Psoas muscle (tissue), 7 donors: ENCODE measurements at regions not wholly inside any gene's neighbourhood (a gene's known extent, or its start where the extent isn't known, plus 50 kb on each side); places are given as distances from the start of the nearest gene placed in this dataset.

Experiments
- ATAC-seq, 4 donors: fragments of 200-7000 bp; cut with Tn5 transposase; one replicate each; pipeline ENCODE4 v1.9.1; 2020; ENCODE audit warnings: moderate library complexity in 3 of 4, mild to moderate bottlenecking in 2 of 4
- DNase-seq, 2 donors: peaks; one replicate each; pipeline ENCODE4 v3.0.0-alpha.2; 2020
- H3K27ac ChIP-seq: fragments of 200-600 bp; one replicate; pipeline ENCODE4 v1.8.0; 2022
- H3K27me3 ChIP-seq, 3 donors: fragments of 200-600 bp in 1 of 3; one replicate each; pipeline versions ENCODE4 v1.6.1 to v1.8.0; 2013 to 2022; ENCODE audit warnings: low read length in 2 of 3, mild to moderate bottlenecking in 2 of 3, moderate library complexity in 1 of 3; ENCODE audit not compliant: insufficient read depth in 3 of 3
- H3K36me3 ChIP-seq, 2 donors: fragments of 200-600 bp in 1 of 2; one replicate each; pipeline versions ENCODE4 v1.6.1 to v1.8.0; 2013 to 2022; ENCODE audit warnings: low read depth in 1 of 2, mild to moderate bottlenecking in 1 of 2, moderate library complexity in 1 of 2; ENCODE audit not compliant: insufficient read depth in 1 of 2
- H3K4me1 ChIP-seq: fragments of 200-600 bp; one replicate; pipeline ENCODE4 v1.8.0; 2022
- H3K4me3 ChIP-seq: fragments of 200-600 bp; one replicate; pipeline ENCODE4 v1.8.0; 2022; ENCODE audit warnings: mild to moderate bottlenecking
- H3K9me3 ChIP-seq: fragments of 200-600 bp; one replicate; pipeline ENCODE4 v1.8.0; 2022
- WGBS, 3 donors: extraction: QIAGEN DNeasy Blood & Tissue Kit; methylation state at CpG; one replicate each; pipeline versions ENCODE4 v1.1.6 to v1.1.7; 2013; 5-methylcytosine and 5-hydroxymethylcytosine counted together
- intact Hi-C, 2 donors: fragments of 100-400 bp; cut with DNase I; formaldehyde crosslinking; loops; one replicate each; pipeline versions ENCODE4 v1.11.0 to v1.14.2; 2022
- TF ChIP-seq, protein P1 (sequence below): fragments of 200-600 bp; IDR thresholded peaks from one replicate; pipeline ENCODE4 v1.8.0; 2022; ENCODE audit warnings: antibody characterized with exemption
- donor health status: healthy with polysubstance abuse.
- donor health status: DM: no; HTN: no; CAD: no; lungs with moderate emphysema.
- donor health status: Bipolar disorder and iron deficiency.
- donor health status: healthy.
- donor health status: DM: yes; HTN: yes; CAD: no.
- donor health status: DM: no; HTN: no; CAD: no.
- donor health status: DM: yes; HTN: yes; CAD: no.

DNA sequence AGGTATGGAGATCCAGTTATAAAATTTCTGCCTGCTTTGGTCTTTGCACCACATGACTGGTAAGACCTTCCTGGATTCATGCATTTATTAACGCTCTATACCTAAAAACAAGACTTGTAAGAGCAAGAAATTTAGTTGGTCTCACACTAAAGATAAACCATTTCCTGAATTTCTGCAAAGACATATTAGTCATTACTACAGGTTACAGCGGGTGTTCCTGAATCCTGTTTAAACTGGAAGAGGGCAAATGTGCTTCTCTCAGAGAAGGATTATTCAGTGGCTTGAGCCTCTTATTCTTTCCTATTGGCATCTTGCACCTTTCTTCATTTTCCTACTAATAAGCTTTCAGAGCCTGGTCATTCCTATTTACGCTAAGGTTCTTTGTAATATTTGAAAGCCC is 397.6 kb upstream of the TENM3 start:
- H3K27me3 ChIP-seq, result no peaks in the 10 kb centered on the region
- intact Hi-C loops, result no loop called here
- ATAC-seq, result no peak
- no peaks in the 10 kb centered on the region for H3K36me3 ChIP-seq
- TF ChIP-seq, protein P1, sequence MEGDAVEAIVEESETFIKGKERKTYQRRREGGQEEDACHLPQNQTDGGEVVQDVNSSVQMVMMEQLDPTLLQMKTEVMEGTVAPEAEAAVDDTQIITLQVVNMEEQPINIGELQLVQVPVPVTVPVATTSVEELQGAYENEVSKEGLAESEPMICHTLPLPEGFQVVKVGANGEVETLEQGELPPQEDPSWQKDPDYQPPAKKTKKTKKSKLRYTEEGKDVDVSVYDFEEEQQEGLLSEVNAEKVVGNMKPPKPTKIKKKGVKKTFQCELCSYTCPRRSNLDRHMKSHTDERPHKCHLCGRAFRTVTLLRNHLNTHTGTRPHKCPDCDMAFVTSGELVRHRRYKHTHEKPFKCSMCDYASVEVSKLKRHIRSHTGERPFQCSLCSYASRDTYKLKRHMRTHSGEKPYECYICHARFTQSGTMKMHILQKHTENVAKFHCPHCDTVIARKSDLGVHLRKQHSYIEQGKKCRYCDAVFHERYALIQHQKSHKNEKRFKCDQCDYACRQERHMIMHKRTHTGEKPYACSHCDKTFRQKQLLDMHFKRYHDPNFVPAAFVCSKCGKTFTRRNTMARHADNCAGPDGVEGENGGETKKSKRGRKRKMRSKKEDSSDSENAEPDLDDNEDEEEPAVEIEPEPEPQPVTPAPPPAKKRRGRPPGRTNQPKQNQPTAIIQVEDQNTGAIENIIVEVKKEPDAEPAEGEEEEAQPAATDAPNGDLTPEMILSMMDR, result no peak
- H3K4me3 ChIP-seq, result no peak overlapping the region
- no peaks in the 10 kb centered on the region for H3K9me3 ChIP-seq
- 93 to 96% (median 94%) methylated on average over 3 of the region's 3 CpGs for WGBS, 3 donors
- H3K4me1 ChIP-seq, result no peaks in the 10 kb centered on the region
- no peak overlapping the region for H3K27ac ChIP-seq
- DNase-seq, result no peak

GRCh38 chr4:181846934-181847333 is 396.3 kb upstream of the TENM3 start:
- DNase-seq, result no peak
- intact Hi-C loops, result no loop called here
- WGBS, 3 donors, result 58 to 60% (median 59%) methylated on average over 4 of the region's 4 CpGs
- no peak for ATAC-seq
- Histone ChIP-seq H3K9me3 (no peaks in the 10 kb centered on the region), H3K4me1 (no peaks in the 10 kb centered on the region), H3K27me3 (no peaks in the 10 kb centered on the region), H3K27ac (no peak overlapping the region), H3K36me3 (no peaks in the 10 kb centered on the region), H3K4me3 (no peak overlapping the region)
- TF ChIP-seq, protein P1, result no peak

DNA sequence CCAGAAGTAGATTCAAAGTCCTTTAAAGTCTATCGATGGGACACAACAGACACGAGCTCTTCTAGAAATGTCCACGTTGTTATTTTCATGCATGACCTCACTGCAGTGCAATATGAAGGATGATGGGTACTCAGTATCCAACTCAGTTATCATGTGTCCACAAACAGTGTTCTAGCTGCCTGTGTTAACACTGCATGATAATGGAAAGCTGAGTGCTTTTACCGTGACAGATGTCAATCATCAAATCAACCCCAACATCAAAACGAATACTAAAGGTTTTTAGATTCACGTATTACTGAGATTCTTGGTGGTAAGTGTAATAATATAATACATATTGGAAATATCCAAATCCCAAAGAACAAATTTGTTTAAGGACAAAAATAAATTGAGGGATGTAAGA is 394.8 kb upstream of the TENM3 start:
- intact Hi-C loops, result no loop called here
- ATAC-seq, result no peak
- 84 to 91% (median 88%) methylated on average over 6 of the region's 6 CpGs for WGBS, 3 donors

GRCh38 chr4:181849472-181849871 is 393.7 kb upstream of the TENM3 start:
- no peaks in the 10 kb centered on the region for H3K9me3 ChIP-seq
- ATAC-seq (no peak), DNase-seq (no peak)
- no peaks in the 10 kb centered on the region for H3K27me3 ChIP-seq
- no peak overlapping the region for H3K27ac ChIP-seq
- H3K4me1 ChIP-seq, result no peaks in the 10 kb centered on the region
- no peak overlapping the region for H3K4me3 ChIP-seq
- 66 to 73% (median 71%) methylated on average over 2 of the region's 2 CpGs for WGBS, 3 donors
- H3K36me3 ChIP-seq, result no peaks in the 10 kb centered on the region
- intact Hi-C loops, result no loop called here
- TF ChIP-seq, protein P1, result no peak

More for the DNA sequence above, 394.8 kb upstream of the TENM3 start:
- Histone ChIP-seq H3K4me1 (no peaks in the 10 kb centered on the region), H3K9me3 (no peaks in the 10 kb centered on the region), H3K27ac (no peak overlapping the region), H3K36me3 (no peaks in the 10 kb centered on the region), H3K27me3 (no peaks in the 10 kb centered on the region), H3K4me3 (no peak overlapping the region)
- TF ChIP-seq, protein P1, result no peak
- DNase-seq, result no peak

- no peaks in the 10 kb centered on the region for H3K36me3 ChIP-seq
- H3K27me3 ChIP-seq, result peaks cover 0 to 3% (median 0%) of the 10 kb centered on the region in 3 donors
- H3K4me1 ChIP-seq, result no peaks in the 10 kb centered on the region
- TF ChIP-seq, protein P1, result no peak
- WGBS, 3 donors, result 71 to 74% (median 74%) methylated on average over 6 of the region's 6 CpGs
- H3K27ac ChIP-seq, result no peak overlapping the region
- H3K9me3 ChIP-seq, result no peaks in the 10 kb centered on the region
- DNase-seq (no peak), ATAC-seq (no peak)
- H3K4me3 ChIP-seq, result no peak overlapping the region
- intact Hi-C loops, result no loop called here
Observed at GRCh38 chr4:181853881-181854511, 389.2 kb upstream of the TENM3 start.
